HEK293 (cell line): ENCODE measurements at regions not wholly inside any gene's neighbourhood (a gene's known extent, or its start where the extent isn't known, plus 50 kb on each side); places are given as distances from the start of the nearest gene placed in this dataset.

ENCODE experiments used
- ATF2 ChIP-seq: fragments of 450-650 bp; formaldehyde crosslinking; IDR thresholded peaks from 2 replicates; pipeline ENCODE4 v1.5.1; 2016; ENCODE audit warnings: missing biosample characterization, missing genetic modification characterization, low read depth
- CTCF ChIP-seq: fragments of 450-650 bp; formaldehyde crosslinking; IDR thresholded peaks from 2 replicates; pipeline ENCODE4 v1.5.1; 2016; ENCODE audit warnings: missing biosample characterization, missing genetic modification characterization
- REST ChIP-seq: fragments of 450-650 bp; formaldehyde crosslinking; IDR thresholded peaks from 2 replicates; pipeline ENCODE4 v1.5.1; 2016; ENCODE audit warnings: missing biosample characterization, missing genetic modification characterization
- TCF7L2 ChIP-seq: IDR thresholded peaks from 2 replicates; pipeline ENCODE4 v1.6.1; 2011; ENCODE audit warnings: low read depth, mild to moderate bottlenecking, inconsistent platforms, low read length, moderate library complexity, borderline replicate concordance
- ZBTB49 ChIP-seq: fragments of 450-650 bp; formaldehyde crosslinking; IDR thresholded peaks from 2 replicates; pipeline ENCODE4 v1.5.1; 2016; ENCODE audit warnings: missing biosample characterization, missing genetic modification characterization, low read depth
- ZNF16 ChIP-seq: fragments of 450-650 bp; formaldehyde crosslinking; IDR thresholded peaks from 2 replicates; pipeline ENCODE4 v1.5.1; 2016; ENCODE audit warnings: low read depth, missing biosample characterization, missing genetic modification characterization
- ZNF530 ChIP-seq: fragments of 450-650 bp; formaldehyde crosslinking; IDR thresholded peaks from 2 replicates; pipeline ENCODE4 v1.5.1; 2016; ENCODE audit warnings: low read depth, missing biosample characterization, missing genetic modification characterization

GRCh38 chr5:54766748-54767147 lies 218.6 kb downstream of the ESM1 start:
- TF ChIP-seq ATF2 = no peak
- TF ChIP-seq REST = no peak
- TF ChIP-seq ZNF530 (tag by site-specific recombination) = no peak
- no peak for TF ChIP-seq CTCF (tag by site-specific recombination)
- no peak for TF ChIP-seq ZBTB49 (tag by site-specific recombination)
- TF ChIP-seq TCF7L2 = no peak
- TF ChIP-seq ZNF16 (tag by site-specific recombination) = no peak
